HCT116 (cell line): ENCODE measurements at regions not wholly inside any gene's neighbourhood (a gene's known extent, or its start where the extent isn't known, plus 50 kb on each side); places are given as distances from the start of the nearest gene placed in this dataset.

Experiments used
- ATAC-seq: fragments of 200-7000 bp; cut with Tn5 transposase; 2 replicates; pipeline ENCODE4 v1.9.1; 2020; ENCODE audit warnings: mild to moderate bottlenecking, moderate library complexity
- BruUV-seq: library from RNA; stranded (reverse); fragments of 400-500 nt; replicated peaks from 2 replicates; lab custom pipeline; 2021; lab: Mats Ljungman, UMichigan
- CTCF ChIA-PET: fragments of 300-600 bp; sonication (Branson Sonifier 250); formaldehyde crosslinking; loops from one replicate; lab custom pipeline; 2021; ENCODE audit warnings: antibody characterized with exemption; lab: Charles Lee
- POLR2A ChIA-PET: fragments of 300-600, 350-600 bp; sonication (Branson Sonifier 250); formaldehyde crosslinking; loops from one replicate; lab custom pipeline; 2021; ENCODE audit warnings: antibody characterized with exemption; lab: Charles Lee
- RAD21 ChIA-PET, 2 experiments: fragments of 300-600 bp; sonication (Branson Sonifier 250); formaldehyde crosslinking; loops; one replicate each; lab custom pipeline; 2023; ENCODE audit warnings: low total read pairs in 2 of 2; ENCODE audit not compliant: uncharacterized antibody in 2 of 2, unreplicated experiment in 2 of 2, low non-redundant PET in 1 of 2; lab: Charles Lee
- DNase-seq: peaks from one replicate; pipeline ENCODE4 v3.0.0-alpha.2; 2010; ENCODE audit warnings: low read depth, low spot score
- H2AFZ ChIP-seq: fragments of 200-600 bp; shearing (Covaris generic), sonication (generic); 2 replicates; pipeline ENCODE4 v1.6.1; 2017; ENCODE audit warnings: low read depth, mixed run types, mixed read lengths, antibody characterized with exemption, low read length; ENCODE audit not compliant: poor library complexity, severe bottlenecking
- H3K27ac ChIP-seq: 2 replicates; pipeline ENCODE4 v1.5.1; 2012; ENCODE audit warnings: low read depth, low read length
- H3K27me3 ChIP-seq: fragments of 200-600 bp; sonication (generic); 2 replicates; pipeline ENCODE4 v1.6.1; 2016; ENCODE audit warnings: mixed run types, low read length, mixed read lengths; ENCODE audit not compliant: insufficient read depth
- H3K36me3 ChIP-seq, 2 experiments: fragments of 200-500 bp in 1 of 2; fragments of 200-600 bp in 1 of 2; sonication (Bioruptor generic) in 1 of 2; sonication (generic) in 1 of 2; 2 replicates each; pipeline versions ENCODE4 v1.5.1 to v1.6.1; 2014 to 2016; ENCODE audit warnings: low read length in 2 of 2, inconsistent platforms in 1 of 2, mixed read lengths in 1 of 2, mixed run types in 1 of 2; ENCODE audit not compliant: insufficient read depth in 2 of 2, control insufficient read depth in 1 of 2
- H3K4me1 ChIP-seq, 2 experiments: fragments of 200-600 bp in 1 of 2; sonication (generic) in 1 of 2; 2 replicates each; pipeline versions ENCODE4 v1.5.1 to v1.6.1; 2012 to 2017; ENCODE audit warnings: low read length in 2 of 2, inconsistent platforms in 1 of 2, mild to moderate bottlenecking in 1 of 2, mixed read lengths in 1 of 2, mixed run types in 1 of 2, moderate library complexity in 1 of 2; ENCODE audit not compliant: insufficient read depth in 2 of 2, control insufficient read depth in 1 of 2
- H3K4me2 ChIP-seq: fragments of 200-600 bp; sonication (generic); 2 replicates; pipeline ENCODE4 v1.6.1; 2017; ENCODE audit warnings: mixed run types, low read length, mixed read lengths
- H3K4me3 ChIP-seq, 2 experiments: fragments of 200-600 bp in 1 of 2; sonication (generic) in 1 of 2; replicated peaks in 1 of 2; 2 replicates each; pipeline ENCODE4 v1.5.1; 2011 to 2016; ENCODE audit warnings: low read length in 2 of 2, control low read depth in 1 of 2, low read depth in 1 of 2, mild to moderate bottlenecking in 1 of 2, mixed read lengths in 1 of 2, mixed run types in 1 of 2
- H3K79me2 ChIP-seq: fragments of 200-600 bp; sonication (generic); 2 replicates; pipeline ENCODE4 v1.6.1; 2017; ENCODE audit warnings: mild to moderate bottlenecking, mixed run types, low read length, moderate library complexity, mixed read lengths; ENCODE audit not compliant: insufficient read depth
- H3K9ac ChIP-seq: fragments of 200-600 bp; sonication (generic); 2 replicates; pipeline ENCODE4 v1.6.1; 2016; ENCODE audit warnings: low read length, mixed read lengths
- H3K9me2 ChIP-seq: fragments of 200-600 bp; sonication (generic), shearing (Covaris generic); 2 replicates; pipeline ENCODE4 v1.6.1; 2017; ENCODE audit warnings: mixed run types, mild to moderate bottlenecking, moderate library complexity; ENCODE audit not compliant: insufficient read depth
- H3K9me3 ChIP-seq, 2 experiments: fragments of 200-500 bp in 1 of 2; fragments of 200-600 bp in 1 of 2; sonication (Bioruptor generic) in 1 of 2; sonication (generic) in 1 of 2; 2 replicates each; pipeline ENCODE4 v1.6.1; 2014 to 2017; ENCODE audit warnings: low read length in 2 of 2, mixed read lengths in 2 of 2, inconsistent platforms in 1 of 2, low read depth in 1 of 2, mild to moderate bottlenecking in 1 of 2, mixed run types in 1 of 2, moderate library complexity in 1 of 2; ENCODE audit not compliant: control insufficient read depth in 1 of 2, insufficient read depth in 1 of 2
- H4K20me1 ChIP-seq: fragments of 200-600 bp; sonication (generic), shearing (Covaris generic); 2 replicates; pipeline ENCODE4 v1.6.1; 2017; ENCODE audit warnings: mixed run types, mild to moderate bottlenecking, moderate library complexity; ENCODE audit not compliant: insufficient read depth
- JUND ChIP-seq: IDR thresholded peaks from 2 replicates; pipeline ENCODE4 v1.6.1; 2012
- POLR2AphosphoS5 ChIP-seq: IDR thresholded peaks from 2 replicates; pipeline ENCODE4 v1.6.1; 2011; ENCODE audit warnings: mild to moderate bottlenecking, low read depth, low read length, moderate library complexity
- SIN3A ChIP-seq: IDR thresholded peaks from 2 replicates; pipeline ENCODE4 v1.6.1; 2012; ENCODE audit warnings: low read depth
- YY1 ChIP-seq: IDR thresholded peaks from 2 replicates; pipeline ENCODE4 v1.6.1; 2011; ENCODE audit warnings: low read length, low read depth, moderate library complexity, mild to moderate bottlenecking; ENCODE audit not compliant: insufficient replicate concordance; ENCODE audit errors: extremely low read depth
- intact Hi-C: fragments of 100-400 bp; cut with micrococcal nuclease; formaldehyde crosslinking; loops from 2 replicates; pipeline ENCODE4 v1.10.0; 2022
- TF ChIP-seq, protein P1 (sequence below): IDR thresholded peaks from 2 replicates; pipeline ENCODE4 v1.6.1; 2011; ENCODE audit warnings: mild to moderate bottlenecking, low read length, moderate library complexity; ENCODE audit not compliant: insufficient replicate concordance; ENCODE audit errors: extremely low read depth
- TF ChIP-seq, protein P2 (sequence below): IDR thresholded peaks from 2 replicates; pipeline ENCODE4 v1.6.1; 2012; ENCODE audit warnings: low read depth
- TF ChIP-seq, protein P3 (sequence below), 3 experiments: fragments of 200-600 bp in 1 of 3; sonication (generic) in 1 of 3; IDR thresholded peaks in 2 of 3; conservative IDR thresholded peaks in 1 of 3; 2 replicates each; pipeline ENCODE4 v1.5.1; 2012 to 2017; ENCODE audit warnings: low read depth in 2 of 3, low read length in 2 of 3, antibody characterized with exemption in 1 of 3, borderline replicate concordance in 1 of 3, control low read depth in 1 of 3, mild to moderate bottlenecking in 1 of 3, mixed read lengths in 1 of 3, mixed run types in 1 of 3, moderate library complexity in 1 of 3; ENCODE audit not compliant: insufficient read depth in 1 of 3

DNA sequence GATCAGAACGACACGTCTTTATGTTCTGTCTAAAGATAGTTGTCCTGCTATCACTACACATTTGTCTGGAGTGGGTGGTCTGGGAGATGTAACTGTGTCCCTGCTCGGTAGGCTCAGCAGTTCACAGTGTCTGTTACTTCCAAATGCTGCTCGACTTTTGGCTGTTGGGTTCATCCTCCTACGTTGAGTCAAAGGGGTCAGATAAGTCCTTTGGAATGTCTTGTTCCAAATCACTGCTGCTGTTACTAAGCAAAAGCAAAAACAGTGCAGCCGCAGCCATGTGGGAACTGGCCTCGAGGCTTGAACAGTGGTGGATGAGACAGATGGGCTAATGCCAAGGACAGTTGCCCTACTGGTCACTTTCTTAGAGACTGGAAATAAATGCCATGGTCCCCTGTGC is 272.2 kb upstream of the MAP3K7 start:
- ChIA-PET CTCF (no interaction called here), POLR2A (no interaction called here), RAD21 (no interaction called here)
- H3K9ac ChIP-seq = no peak overlapping the region
- BruUV-seq = no TSS peak
- no peaks in the 10 kb centered on the region for H4K20me1 ChIP-seq
- no peak overlapping the region for H3K4me2 ChIP-seq
- H3K9me2 ChIP-seq = no peaks in the 10 kb centered on the region
- H3K79me2 ChIP-seq = no peaks in the 10 kb centered on the region
- H3K27ac ChIP-seq = no peak overlapping the region
- no peak overlapping the region for H3K4me3 ChIP-seq
- no peaks in the 10 kb centered on the region for H3K4me1 ChIP-seq
- no peak overlapping the region for H2AFZ ChIP-seq
- intact Hi-C loops = no loop called here
- H3K27me3 ChIP-seq = peaks cover 5% of the 10 kb centered on the region; the same call in 1 of the 2 replicates
- TF ChIP-seq POLR2AphosphoS5 (no peak), JUND (no peak), SIN3A (no peak), YY1 (no peak)
- TF ChIP-seq, protein P1, sequence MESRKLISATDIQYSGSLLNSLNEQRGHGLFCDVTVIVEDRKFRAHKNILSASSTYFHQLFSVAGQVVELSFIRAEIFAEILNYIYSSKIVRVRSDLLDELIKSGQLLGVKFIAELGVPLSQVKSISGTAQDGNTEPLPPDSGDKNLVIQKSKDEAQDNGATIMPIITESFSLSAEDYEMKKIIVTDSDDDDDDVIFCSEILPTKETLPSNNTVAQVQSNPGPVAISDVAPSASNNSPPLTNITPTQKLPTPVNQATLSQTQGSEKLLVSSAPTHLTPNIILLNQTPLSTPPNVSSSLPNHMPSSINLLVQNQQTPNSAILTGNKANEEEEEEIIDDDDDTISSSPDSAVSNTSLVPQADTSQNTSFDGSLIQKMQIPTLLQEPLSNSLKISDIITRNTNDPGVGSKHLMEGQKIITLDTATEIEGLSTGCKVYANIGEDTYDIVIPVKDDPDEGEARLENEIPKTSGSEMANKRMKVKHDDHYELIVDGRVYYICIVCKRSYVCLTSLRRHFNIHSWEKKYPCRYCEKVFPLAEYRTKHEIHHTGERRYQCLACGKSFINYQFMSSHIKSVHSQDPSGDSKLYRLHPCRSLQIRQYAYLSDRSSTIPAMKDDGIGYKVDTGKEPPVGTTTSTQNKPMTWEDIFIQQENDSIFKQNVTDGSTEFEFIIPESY = no peak
- TF ChIP-seq, protein P2, sequence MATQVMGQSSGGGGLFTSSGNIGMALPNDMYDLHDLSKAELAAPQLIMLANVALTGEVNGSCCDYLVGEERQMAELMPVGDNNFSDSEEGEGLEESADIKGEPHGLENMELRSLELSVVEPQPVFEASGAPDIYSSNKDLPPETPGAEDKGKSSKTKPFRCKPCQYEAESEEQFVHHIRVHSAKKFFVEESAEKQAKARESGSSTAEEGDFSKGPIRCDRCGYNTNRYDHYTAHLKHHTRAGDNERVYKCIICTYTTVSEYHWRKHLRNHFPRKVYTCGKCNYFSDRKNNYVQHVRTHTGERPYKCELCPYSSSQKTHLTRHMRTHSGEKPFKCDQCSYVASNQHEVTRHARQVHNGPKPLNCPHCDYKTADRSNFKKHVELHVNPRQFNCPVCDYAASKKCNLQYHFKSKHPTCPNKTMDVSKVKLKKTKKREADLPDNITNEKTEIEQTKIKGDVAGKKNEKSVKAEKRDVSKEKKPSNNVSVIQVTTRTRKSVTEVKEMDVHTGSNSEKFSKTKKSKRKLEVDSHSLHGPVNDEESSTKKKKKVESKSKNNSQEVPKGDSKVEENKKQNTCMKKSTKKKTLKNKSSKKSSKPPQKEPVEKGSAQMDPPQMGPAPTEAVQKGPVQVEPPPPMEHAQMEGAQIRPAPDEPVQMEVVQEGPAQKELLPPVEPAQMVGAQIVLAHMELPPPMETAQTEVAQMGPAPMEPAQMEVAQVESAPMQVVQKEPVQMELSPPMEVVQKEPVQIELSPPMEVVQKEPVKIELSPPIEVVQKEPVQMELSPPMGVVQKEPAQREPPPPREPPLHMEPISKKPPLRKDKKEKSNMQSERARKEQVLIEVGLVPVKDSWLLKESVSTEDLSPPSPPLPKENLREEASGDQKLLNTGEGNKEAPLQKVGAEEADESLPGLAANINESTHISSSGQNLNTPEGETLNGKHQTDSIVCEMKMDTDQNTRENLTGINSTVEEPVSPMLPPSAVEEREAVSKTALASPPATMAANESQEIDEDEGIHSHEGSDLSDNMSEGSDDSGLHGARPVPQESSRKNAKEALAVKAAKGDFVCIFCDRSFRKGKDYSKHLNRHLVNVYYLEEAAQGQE = no peak
- TF ChIP-seq, protein P3, sequence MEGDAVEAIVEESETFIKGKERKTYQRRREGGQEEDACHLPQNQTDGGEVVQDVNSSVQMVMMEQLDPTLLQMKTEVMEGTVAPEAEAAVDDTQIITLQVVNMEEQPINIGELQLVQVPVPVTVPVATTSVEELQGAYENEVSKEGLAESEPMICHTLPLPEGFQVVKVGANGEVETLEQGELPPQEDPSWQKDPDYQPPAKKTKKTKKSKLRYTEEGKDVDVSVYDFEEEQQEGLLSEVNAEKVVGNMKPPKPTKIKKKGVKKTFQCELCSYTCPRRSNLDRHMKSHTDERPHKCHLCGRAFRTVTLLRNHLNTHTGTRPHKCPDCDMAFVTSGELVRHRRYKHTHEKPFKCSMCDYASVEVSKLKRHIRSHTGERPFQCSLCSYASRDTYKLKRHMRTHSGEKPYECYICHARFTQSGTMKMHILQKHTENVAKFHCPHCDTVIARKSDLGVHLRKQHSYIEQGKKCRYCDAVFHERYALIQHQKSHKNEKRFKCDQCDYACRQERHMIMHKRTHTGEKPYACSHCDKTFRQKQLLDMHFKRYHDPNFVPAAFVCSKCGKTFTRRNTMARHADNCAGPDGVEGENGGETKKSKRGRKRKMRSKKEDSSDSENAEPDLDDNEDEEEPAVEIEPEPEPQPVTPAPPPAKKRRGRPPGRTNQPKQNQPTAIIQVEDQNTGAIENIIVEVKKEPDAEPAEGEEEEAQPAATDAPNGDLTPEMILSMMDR (IDR thresholded peaks at IDR 0.05 in 2 of 3, conservative IDR thresholded peaks at IDR 0.05 in 1 of 3; ENCODE audit: borderline replicate concordance in 1 of 3, insufficient read depth in 1 of 3, low read depth in 2 of 3, low read length in 2 of 3) = no peak
- H3K36me3 ChIP-seq = no peaks in the 10 kb centered on the region
- DNase-seq (no peak), ATAC-seq (no peak)
- H3K9me3 ChIP-seq = no peaks in the 10 kb centered on the region
